ENCODE measurements at regions not wholly inside any gene's neighbourhood (a gene's known extent, or its start where the extent isn't known, plus 50 kb on each side); places are given as distances from the start of the nearest gene placed in this dataset.

DNA sequence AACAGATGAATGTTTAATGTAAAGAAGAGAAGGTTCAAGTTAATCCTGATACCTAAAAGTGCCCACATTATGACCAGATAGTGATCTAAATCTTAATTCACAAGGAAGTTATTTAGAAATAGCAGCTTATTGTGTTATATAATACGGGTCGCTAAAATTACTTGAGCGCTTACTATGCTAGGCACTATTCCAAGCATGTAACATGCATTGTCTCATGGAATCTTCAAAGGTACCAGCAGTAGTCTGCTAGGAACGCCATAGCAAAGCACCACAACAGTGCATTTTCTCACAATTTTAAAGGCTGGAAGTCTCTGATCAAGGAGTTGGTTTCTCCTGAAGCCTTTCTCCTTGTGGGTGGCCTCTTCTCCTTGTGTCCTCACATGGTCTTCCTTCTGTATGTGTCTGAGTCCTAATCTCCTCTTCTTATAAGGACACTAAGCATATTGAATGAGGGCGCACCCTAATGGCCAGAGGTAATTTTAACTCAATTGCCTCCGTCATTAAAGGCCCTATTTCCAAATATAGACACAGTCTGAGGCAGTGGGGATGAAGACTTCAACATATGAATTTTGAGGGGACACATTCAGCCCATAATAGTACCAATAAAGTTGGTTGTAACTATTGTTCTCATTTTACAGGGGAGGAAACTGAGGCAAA, 118.4 kb downstream of the LRRC30 start:
- no peak for DNase-seq (ENCODE audit: low read depth)

DNA sequence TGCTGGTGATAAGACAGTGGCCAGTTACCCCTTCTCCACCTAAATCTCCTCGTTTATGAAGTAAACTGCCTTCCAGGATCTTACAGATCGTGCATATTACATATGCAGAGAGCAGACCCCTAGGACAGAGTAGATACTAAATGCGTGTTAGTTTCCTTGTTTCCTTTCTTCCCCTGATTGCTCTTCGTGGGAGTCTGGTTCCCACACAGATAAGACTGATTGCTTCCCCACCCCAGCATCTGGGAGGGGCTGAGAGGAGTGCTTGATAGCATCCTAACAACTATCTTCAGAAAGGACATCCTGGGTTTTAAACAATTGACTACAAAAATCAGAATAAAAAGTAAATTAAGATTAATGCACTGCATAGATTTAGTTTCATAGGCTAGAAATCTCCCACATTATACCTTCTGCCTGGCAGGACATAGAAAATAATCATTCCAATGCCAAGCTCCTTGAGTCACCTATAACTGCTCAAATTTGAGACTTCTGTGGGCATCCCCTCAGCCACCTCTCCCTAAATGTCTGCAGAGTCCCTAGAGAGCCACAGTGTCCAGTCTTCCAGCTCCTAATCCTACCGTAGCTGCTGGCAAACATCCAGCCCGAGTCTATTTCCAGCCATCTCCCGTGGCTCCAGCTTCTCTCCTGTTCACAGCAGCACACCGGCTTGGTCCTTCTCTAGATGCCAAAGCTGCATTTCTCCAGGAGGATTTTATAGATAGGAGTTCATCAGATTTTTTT, 128.3 kb downstream of the LRRC30 start:
- DNase-seq (ENCODE audit: low read depth), result no peak

DNA sequence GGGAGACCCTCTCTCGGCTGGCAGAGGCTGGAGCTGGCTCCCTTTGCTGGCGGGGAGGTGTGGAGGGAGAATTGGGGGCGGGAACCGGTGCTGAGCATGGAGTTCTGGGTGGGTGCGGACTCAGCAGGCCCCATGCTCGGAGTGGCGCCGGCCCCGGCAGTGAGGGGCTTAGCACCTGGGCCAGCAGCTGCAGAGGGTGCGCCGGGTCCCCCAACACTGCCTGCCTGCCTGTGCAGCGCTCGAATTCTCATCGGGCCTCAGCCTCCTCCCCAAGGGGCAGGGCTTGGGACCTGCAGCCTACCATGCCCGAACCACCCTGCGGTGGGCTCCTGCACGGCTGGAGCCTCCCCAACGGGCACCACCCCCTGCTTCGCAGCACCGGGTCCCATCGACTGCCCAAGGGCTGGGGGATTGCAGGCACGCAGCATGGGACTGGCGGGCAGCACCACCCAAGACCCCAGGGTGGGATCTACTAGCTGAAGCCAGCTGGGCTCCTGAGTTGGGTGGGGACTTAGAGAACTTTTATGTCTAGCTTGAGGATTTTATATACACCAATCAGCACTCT, 129.8 kb downstream of the LRRC30 start:
- DNase-seq (ENCODE audit: low read depth), result no peak

DNA sequence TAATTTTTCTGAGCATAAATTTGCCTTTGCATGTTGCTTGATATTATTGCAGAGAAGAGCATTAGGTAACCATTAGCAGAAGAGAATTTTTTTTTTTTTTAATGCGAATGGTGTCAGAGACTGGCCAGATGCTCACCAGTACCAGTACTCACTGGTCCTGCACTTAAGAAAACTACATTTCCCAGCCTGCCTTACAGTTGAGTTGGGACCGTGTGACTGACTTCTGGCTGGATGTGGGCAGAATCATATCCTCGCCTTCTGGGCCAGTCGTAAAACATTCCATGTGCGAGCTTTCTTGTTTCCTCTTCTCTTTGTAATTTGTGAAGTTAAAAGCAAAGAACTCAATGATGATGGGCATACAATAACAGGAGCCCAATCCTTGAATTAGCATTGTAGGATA, 132.4 kb downstream of the LRRC30 start:
- DNase-seq (ENCODE audit: low read depth), result no peak

DNA sequence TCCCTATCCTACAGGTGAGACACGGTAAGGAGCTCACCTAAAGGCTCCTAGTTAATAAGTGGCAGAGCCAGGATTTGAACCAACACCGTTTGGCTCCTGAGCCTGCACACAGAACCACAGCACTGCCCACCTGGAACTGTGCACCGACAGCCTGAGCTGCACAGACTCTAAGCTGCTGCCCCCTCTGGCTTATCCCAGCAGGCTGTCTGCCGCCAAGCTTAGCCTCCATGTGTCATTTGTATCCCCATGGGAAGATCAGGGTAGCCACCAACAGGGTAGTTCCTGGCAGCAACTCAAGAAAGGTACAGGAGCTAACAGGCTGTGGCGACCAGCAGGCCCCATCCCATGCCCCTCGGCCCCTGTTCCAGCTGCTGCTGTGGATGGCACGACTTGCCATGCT, 135.7 kb downstream of the LRRC30 start:
- no peak for DNase-seq (ENCODE audit: low read depth)

DNA sequence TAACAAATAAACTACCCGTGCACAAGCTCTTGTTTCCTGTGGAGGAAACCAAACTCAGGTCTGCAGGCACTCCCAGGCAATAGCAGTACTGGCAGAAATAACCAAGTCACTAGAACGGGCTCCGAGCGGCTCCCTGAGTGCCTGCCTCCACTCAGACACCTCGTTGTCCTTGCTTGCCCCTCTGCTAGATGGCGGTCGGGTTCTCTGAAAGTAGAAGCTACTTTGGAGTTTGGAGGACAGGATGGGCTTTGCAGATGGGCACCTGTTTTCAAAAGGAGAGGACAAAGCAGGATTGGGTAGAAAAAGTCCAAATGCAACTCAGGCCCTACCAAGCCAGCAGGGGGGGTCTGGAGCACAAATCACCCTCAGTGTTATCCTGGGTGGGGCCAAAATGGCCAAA, 136.4 kb downstream of the LRRC30 start:
- no peak for DNase-seq (ENCODE audit: low read depth)

DNA sequence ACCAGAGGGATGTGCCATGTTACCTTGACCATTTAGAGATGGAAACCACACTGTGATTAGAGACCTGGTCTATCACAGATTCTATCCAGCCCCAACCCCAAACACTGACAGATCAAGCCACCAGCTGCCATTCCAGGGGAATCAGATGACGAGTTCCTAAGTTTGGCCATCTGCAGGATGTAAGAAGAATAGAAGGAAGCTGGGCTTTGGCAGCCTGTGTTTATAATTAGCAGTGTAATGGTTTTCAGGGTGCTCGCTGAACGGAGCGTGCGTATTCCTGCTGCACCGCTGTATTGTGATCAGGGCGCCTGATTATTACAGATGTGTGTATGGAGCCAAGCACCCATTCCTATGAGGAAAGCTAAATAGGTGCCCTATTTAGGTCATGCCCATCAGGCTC, 138.1 kb downstream of the LRRC30 start:
- no peak for DNase-seq (ENCODE audit: low read depth)

DNA sequence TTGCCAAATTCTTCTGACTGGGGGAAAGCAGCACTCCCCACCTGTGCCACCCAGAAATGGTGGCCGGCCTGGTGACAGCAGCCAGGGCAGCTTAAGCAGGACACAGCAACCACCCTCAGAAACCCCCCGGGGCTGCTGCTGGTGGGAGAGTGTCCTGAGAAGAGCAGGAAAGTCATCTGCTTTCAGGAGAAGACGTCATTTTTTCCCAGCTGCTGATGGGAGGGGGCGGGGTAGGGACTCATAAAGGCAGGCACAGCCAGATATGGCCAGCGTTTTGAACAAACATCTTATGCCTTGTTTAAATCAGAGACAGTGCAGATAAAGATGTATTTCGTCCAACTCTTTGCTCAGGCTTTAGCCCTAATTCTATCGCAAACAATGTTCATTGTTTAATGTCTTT, 139.5 kb downstream of the LRRC30 start:
- no peak for DNase-seq (ENCODE audit: low read depth)

DNA sequence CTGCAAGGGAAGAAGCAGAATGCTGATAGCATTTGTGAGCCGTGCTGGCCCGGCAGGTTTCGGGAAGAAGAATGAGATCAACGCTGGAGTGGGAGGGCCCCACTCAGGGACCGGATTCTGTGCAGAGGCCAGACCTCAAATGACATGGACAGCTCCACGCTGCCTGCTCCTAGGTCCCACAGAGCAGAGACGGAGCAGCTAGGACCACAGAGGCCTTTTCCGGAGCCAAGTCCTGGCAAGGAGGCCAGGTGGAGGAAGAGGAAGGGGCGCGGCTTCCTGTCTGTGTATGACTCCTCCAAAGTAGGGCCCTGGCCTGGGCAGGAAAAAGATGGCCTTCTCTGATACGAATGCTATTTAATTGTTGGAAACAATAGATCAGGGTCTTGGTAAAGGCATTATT, 139.9 kb downstream of the LRRC30 start:
- no peak for DNase-seq (ENCODE audit: low read depth)

DNA sequence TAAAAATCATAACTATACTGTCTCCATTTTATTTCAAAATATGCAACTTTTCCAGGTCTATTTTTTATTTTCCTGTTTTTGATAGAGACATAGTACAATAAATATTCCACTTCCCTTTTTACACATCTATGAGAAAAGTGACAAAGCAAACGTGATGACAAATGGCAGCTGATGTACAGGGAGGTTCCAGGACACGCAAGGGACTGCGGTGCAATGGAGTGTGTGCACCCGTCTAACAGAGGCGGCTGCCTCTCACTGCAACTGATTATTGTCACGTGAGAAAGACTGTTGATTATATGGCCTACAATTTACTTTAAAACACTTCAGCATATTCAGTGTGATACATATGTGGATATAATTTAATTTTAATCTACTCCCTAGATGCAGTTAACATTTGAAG, 142.6 kb downstream of the LRRC30 start:
- no peak for DNase-seq (ENCODE audit: low read depth)

DNA sequence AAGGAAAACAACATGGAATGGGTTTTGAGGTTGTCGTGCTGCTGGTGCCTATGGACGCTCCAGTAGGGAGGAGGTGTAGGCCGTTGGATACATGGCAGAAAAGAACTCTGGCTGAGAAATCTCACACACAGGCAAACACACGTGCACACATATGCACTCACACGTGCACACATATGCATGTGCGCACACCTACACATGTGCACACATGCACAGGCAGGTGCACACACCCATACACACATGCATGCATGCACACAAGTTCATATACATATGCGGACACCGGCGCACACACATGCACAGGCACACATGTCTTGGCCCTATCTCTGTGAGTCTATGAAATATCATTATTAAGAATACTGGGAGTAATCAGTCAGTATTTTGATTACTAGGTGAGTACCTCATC, 150.4 kb downstream of the LRRC30 start:
- DNase-seq (ENCODE audit: low read depth), result no peak

DNA sequence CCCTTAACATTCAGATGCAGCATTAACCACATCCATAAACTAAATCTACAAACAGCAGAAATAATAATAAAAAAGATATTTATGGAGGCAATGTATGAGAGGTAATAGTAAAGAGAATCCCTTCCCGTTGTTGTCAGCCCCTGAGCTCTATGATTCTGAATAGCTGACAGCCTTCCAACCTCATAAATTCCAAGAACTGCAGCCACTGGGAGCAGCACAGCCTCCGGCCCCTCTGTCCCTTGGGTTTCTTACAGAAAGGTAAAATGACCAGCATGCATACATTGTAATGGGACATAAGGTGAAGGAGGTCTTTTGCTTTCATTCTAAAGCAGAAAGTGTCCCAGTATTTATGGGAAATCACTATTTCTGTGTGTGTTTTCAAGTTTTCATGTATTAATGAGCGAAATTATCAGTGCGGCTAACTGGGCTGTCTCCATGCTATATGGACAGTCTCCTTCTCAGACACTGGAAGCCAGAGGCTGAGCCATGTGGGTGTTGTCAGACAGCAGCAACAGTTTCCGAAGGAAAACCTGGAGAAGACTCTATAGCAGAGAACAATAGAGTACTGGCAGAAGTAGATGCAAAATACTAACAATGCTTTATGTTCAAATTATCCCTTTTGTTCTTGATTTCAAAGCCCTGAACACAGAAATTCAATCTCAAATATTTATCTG, 151.6 kb downstream of the LRRC30 start:
- DNase-seq (ENCODE audit: low read depth), result no peak

DNA sequence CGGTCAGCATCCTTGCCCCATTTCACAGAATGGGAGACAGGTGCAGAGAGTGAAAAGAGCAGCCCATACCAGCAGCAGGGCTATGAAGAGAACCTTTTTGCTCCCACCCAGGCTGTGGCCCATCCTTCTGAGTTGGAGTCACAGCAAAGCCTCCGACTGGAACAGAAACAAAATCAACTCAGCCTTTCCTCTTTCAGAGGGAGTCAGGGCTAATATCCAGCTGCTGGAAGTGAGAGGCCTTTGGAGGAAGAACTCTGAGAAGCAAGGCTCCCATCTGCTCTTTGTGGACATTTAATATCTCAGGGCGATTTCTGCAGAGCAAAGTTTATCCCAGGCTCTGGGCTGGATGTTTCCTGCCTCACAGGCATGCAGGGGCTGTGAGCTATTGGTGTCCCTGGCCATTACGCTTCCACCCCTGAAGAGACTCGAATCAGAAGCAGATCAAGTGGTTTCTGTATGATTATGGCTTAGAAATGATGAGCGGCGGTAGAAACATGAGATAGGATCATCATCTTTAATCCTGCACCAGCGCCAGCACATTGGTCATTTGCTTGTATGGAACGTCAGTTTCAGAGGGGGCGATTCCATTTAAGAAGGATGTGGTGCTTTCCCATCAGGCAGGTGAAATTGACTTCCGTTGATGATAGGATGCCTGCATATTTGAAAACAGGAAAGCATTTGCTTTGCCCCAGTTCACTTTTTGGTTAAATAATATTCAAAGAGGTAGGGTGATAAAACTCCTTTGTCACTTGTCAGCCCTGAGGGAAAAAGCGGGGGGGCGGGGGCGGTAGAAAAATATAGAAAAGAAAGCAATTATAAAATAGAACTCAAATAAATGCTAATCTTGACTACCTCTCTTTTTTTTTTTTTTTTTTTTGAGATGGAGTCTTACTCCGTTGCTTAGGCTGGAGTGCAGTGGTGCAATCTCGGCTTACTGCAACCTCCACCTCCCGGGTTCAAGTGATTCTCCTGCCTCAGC, 152.4 kb downstream of the LRRC30 start:
- DNase-seq (ENCODE audit: low read depth), result no peak

DNA sequence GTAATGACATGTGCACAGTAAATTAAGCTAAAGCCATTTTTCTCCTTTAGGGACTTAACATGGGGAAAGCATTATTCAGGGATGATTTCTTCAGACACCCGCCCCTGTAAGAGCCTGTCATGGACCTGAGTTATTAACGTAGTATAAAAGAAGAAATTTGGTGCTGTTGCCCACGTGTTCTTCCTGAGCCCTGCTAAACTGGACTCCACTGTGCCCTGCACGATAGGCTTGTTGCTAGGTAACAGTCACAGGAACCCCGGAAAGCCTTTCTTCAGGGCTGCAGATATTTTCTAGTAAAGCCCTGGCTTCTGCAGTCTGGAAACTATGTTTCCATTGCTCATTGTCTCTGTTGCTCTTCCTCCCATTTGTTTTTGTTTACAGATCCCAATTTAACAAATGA, 157.9 kb downstream of the LRRC30 start:
- DNase-seq (ENCODE audit: low read depth), result no peak

DNA sequence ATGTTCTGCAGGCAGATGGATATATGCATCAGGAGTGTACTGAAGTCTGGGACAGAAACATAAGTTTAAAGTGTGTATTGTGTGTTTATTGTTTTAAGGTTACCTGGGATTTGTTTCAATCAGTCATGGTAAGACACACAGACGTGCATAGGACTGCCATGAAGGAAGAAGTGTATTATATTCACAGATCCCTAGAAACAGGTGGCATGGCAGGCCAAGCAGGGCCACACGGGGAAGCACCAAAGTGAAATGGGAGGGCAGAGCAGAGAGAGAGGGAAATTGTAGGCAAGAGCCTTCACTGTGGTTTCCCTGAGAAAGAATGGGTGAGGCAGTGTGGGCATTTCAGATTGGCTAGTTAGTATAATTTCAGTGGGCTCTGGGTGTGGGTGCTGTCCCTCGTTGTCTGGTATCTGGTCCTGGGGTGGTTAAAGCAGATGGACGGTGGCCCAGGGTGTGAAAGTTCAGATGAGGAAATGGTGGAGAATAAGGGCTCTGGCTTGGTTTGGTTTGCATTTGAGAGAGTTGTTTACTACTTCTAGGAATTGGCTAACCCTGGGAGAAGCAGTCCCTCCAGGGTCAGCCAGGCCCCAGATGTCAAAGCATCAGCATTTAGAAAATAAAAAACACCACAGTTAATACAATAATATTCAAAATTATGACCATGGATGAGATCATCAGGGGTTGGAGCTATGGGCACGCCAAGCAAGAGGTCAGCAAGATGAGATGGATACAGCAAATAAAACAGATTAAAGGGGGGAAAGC, 160.0 kb downstream of the LRRC30 start:
- DNase-seq (ENCODE audit: low read depth), result no peak

DNA sequence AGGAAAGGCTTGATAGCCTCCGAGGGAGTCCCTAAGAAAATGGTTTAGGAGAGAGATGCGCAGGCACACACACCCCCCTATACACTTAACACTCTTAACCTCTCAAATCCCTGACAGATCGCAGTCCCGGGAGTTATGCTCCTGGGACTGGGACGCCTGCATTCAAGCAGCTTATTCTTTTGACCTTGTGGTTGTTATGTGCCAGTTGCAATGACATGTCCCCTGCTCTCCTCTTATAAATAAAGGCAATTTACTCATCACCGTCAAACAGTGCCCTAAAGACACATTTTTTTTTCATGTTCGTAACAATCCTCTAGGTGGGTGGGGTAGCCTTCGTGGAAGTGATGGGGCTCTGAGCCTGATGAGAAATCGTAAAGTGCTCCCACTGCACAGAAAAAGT, 162.2 kb downstream of the LRRC30 start:
- DNase-seq (ENCODE audit: low read depth), result no peak

DNA sequence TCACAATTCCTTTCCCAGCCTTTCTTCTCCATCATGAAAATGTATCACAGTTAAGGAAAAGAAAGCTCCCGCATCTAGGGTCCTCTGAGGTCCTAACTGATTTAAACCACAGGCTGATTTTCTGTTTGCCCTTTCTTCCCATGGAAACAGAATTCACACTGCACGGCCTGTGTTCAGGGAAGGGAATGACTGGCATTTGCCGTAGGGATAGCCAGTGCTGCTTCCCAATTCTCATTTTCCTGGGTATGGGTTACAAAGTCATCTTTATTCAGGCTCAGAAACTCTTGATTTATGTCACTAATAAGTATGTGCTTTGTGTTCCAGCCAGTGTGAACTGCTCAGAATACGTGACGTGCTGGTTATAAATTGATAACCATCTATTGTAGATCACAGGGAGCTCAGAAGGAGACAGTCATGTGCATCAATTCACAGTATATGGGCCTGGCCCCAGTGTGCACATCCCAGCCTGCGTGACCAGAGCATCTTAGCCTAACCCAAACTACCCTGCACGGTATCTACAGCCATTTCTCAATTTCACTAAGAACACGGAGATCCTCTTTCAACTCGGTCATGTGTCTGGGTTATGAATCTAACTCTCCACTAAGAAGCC, 163.3 kb downstream of the LRRC30 start:
- DNase-seq (ENCODE audit: low read depth), result no peak

DNA sequence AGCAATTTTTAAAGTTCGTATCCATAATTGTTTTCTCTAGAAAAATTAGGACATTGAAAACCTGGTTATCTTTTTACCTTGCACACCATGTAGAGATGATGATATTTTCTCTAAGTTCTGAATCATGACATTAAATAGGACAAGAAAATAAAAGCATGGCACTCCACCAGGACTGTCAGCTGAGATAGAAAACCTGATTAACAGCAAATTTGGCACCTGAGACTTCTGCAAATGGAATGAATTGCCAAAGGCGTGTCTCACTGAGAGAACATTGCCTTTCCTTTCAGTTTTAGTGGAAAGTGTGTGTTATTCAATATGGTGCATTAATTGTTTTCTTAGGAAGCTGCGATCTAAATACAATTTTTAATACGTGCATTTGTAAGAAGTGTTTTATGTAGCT, 164.7 kb downstream of the LRRC30 start:
- DNase-seq (ENCODE audit: low read depth), result no peak

DNA sequence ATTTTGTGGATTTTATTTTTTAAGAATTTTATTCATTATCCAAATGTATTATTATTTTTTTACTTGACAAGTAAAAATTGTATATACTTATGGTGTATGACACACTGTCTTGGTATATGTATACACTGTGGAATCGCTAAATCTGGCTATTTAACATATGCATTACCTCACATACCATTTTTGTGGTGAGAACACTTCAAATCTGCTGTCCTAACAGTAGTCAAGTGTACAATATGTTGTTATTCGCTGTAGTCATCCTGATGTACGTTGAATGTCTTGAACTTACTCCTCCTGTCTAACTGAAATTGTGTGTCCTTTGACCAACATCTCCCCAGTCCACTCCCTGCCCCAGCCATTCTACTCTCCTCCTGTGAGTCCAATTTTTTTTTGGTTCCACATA, 153.2 kb upstream of the PTPRM start:
- DNase-seq (ENCODE audit: low read depth), result no peak

DNA sequence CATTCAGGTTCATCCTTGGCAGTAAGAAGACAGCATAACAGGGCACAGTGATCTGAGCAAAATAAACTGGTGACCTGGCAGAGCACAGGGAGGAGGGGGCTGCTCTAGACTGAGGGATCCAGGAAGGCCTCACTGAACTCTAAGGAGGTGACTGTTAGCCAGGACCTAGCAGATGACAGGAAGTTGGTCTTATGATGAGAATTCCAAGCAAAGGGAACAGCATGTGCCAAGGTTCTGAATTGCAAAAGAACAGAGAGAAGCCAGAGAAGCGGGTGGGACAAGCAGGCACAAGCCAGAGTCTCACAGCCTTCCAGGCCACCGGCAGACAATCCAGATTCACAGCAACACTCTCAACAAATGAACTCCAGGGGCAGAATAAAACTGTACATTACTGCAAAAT, 152.7 kb upstream of the PTPRM start:
- DNase-seq (ENCODE audit: low read depth), result peak; percentile 42
